ENCODE measurements at regions not wholly inside any gene's neighbourhood (a gene's known extent, or its start where the extent isn't known, plus 50 kb on each side); places are given as distances from the start of the nearest gene placed in this dataset.

DNA sequence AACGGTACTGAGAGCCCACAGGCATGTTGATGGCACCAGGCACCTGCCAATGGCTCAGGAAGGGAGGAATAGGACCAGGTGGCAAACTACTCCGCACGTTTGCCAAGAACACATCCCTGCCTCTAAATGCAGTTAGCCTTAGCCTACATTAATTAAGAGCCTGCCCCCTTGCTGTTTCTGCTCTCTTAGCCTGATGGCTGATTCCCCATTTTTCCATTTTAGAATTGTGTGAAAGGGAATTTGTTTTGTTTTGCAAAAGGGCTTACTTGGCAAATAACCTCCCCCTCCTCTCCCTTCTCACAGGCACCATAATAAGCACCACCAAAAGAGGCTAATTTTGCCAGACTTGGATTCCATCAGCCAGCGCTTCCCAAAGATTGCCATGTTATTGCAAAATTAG is 1203.2 kb downstream of the SORCS3 start:
- Histone ChIP-seq H3K4me2 (ENCODE audit: low read depth, low read length) (no peak overlapping the region), H3K36me3 (replicated peaks; ENCODE audit: insufficient read depth, low read length) (no peaks in the 10 kb centered on the region), H3K27me3 (replicated peaks; ENCODE audit: insufficient read depth, low read length) (no peaks in the 10 kb centered on the region), H3F3A (ENCODE audit: insufficient read depth, low read length) (no peaks in the 10 kb centered on the region), H3K4me1 (ENCODE audit: low read length) (no peaks in the 10 kb centered on the region), H3K9me2 (replicated peaks; ENCODE audit: insufficient read depth, low read length) (no peaks in the 10 kb centered on the region), H3K9ac (ENCODE audit: low read length) (no peak overlapping the region), H2AFZ (ENCODE audit: low read length) (no peak overlapping the region), H3K27ac (ENCODE audit: low read length) (no peak overlapping the region), H3K9me3 (replicated peaks; ENCODE audit: insufficient read depth, low read length) (no peaks in the 10 kb centered on the region), H3K79me2 (ENCODE audit: low read length) (no peaks in the 10 kb centered on the region), H4K20me1 (ENCODE audit: insufficient read depth, low read length) (no peaks in the 10 kb centered on the region), H3K4me3 (ENCODE audit: low read length) (no peak overlapping the region)
- TF ChIP-seq EZH2 (optimal IDR thresholded peaks at IDR 0.05; ENCODE audit: low read depth, low read length) (no peak), EZH2phosphoT487 (IDR thresholded peaks at IDR 0.05; ENCODE audit: low read length) (no peak)
- TF ChIP-seq, protein P1, sequence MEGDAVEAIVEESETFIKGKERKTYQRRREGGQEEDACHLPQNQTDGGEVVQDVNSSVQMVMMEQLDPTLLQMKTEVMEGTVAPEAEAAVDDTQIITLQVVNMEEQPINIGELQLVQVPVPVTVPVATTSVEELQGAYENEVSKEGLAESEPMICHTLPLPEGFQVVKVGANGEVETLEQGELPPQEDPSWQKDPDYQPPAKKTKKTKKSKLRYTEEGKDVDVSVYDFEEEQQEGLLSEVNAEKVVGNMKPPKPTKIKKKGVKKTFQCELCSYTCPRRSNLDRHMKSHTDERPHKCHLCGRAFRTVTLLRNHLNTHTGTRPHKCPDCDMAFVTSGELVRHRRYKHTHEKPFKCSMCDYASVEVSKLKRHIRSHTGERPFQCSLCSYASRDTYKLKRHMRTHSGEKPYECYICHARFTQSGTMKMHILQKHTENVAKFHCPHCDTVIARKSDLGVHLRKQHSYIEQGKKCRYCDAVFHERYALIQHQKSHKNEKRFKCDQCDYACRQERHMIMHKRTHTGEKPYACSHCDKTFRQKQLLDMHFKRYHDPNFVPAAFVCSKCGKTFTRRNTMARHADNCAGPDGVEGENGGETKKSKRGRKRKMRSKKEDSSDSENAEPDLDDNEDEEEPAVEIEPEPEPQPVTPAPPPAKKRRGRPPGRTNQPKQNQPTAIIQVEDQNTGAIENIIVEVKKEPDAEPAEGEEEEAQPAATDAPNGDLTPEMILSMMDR (IDR thresholded peaks at IDR 0.05; ENCODE audit: low read length): no peak
- DNase-seq: no peak

DNA sequence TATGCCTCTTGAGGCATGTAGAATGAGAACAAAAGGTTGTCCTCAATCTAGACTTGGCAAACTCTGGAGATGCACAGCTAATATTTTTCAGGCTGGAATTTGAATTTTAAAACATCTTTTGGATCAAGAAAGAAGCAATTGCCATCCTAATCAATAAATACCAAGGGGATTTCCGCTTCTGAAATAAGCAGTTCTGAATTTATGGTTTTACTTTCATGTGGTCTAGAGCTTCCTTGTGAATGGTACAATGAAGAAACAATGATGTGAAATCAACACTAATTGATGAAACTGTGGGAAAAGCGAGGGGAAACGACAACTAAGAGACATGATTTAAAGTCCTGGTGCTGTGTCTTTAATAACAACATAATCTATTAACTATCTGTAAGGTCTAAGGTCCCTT is 1202.7 kb downstream of the SORCS3 start:
- H4K20me1 ChIP-seq (ENCODE audit: insufficient read depth, low read length): no peaks in the 10 kb centered on the region
- H3K9me2 ChIP-seq (replicated peaks; ENCODE audit: insufficient read depth, low read length): no peaks in the 10 kb centered on the region
- H3K4me1 ChIP-seq (ENCODE audit: low read length): no peaks in the 10 kb centered on the region
- H3K9ac ChIP-seq (ENCODE audit: low read length): no peak overlapping the region
- H3K9me3 ChIP-seq (replicated peaks; ENCODE audit: insufficient read depth, low read length): no peaks in the 10 kb centered on the region
- H3K4me3 ChIP-seq (ENCODE audit: low read length): no peak overlapping the region
- no peak for DNase-seq
- H3K79me2 ChIP-seq (ENCODE audit: low read length): no peaks in the 10 kb centered on the region
- H2AFZ ChIP-seq (ENCODE audit: low read length): no peak overlapping the region
- no peaks in the 10 kb centered on the region for H3K27me3 ChIP-seq (replicated peaks; ENCODE audit: insufficient read depth, low read length)
- H3K27ac ChIP-seq (ENCODE audit: low read length): no peak overlapping the region
- H3K4me2 ChIP-seq (ENCODE audit: low read depth, low read length): no peak overlapping the region
- TF ChIP-seq EZH2 (optimal IDR thresholded peaks at IDR 0.05; ENCODE audit: low read depth, low read length) (no peak), EZH2phosphoT487 (IDR thresholded peaks at IDR 0.05; ENCODE audit: low read length) (no peak)
- TF ChIP-seq, protein P1 (IDR thresholded peaks at IDR 0.05; ENCODE audit: low read length): no peak
- no peaks in the 10 kb centered on the region for H3F3A ChIP-seq (ENCODE audit: insufficient read depth, low read length)
- no peaks in the 10 kb centered on the region for H3K36me3 ChIP-seq (replicated peaks; ENCODE audit: insufficient read depth, low read length)

- no peak overlapping the region for H3K9ac ChIP-seq (ENCODE audit: low read length)
- no peaks in the 10 kb centered on the region for H3K27me3 ChIP-seq (replicated peaks; ENCODE audit: insufficient read depth, low read length)
- no peak overlapping the region for H2AFZ ChIP-seq (ENCODE audit: low read length)
- no peak overlapping the region for H3K4me2 ChIP-seq (ENCODE audit: low read depth, low read length)
- no peaks in the 10 kb centered on the region for H3K4me1 ChIP-seq (ENCODE audit: low read length)
- H3K27ac ChIP-seq (ENCODE audit: low read length): no peak overlapping the region
- TF ChIP-seq EZH2phosphoT487 (IDR thresholded peaks at IDR 0.05; ENCODE audit: low read length) (no peak), EZH2 (optimal IDR thresholded peaks at IDR 0.05; ENCODE audit: low read depth, low read length) (no peak)
- TF ChIP-seq, protein P1 (IDR thresholded peaks at IDR 0.05; ENCODE audit: low read length): no peak
- H3K36me3 ChIP-seq (replicated peaks; ENCODE audit: insufficient read depth, low read length): no peaks in the 10 kb centered on the region
- H3K79me2 ChIP-seq (ENCODE audit: low read length): no peaks in the 10 kb centered on the region
- DNase-seq: no peak
- H3K9me2 ChIP-seq (replicated peaks; ENCODE audit: insufficient read depth, low read length): no peaks in the 10 kb centered on the region
- H3K4me3 ChIP-seq (ENCODE audit: low read length): no peak overlapping the region
- no peaks in the 10 kb centered on the region for H3K9me3 ChIP-seq (replicated peaks; ENCODE audit: insufficient read depth, low read length)
- H3F3A ChIP-seq (ENCODE audit: insufficient read depth, low read length): no peaks in the 10 kb centered on the region
- no peaks in the 10 kb centered on the region for H4K20me1 ChIP-seq (ENCODE audit: insufficient read depth, low read length)
Measured at GRCh38 chr10:105840288-105840770, 1199.2 kb downstream of the SORCS3 start.

Measured in MM.1S (cell line).